Mesothelial cell of epicardium (in vitro differentiated cells): ENCODE measurements at regions not wholly inside any gene's neighbourhood (a gene's known extent, or its start where the extent isn't known, plus 50 kb on each side); places are given as distances from the start of the nearest gene placed in this dataset.

Source experiments
- DNase-seq, 2 experiments: peaks; one replicate each; pipeline ENCODE4 v3.0.0; 2021; ENCODE audit warnings: low spot score in 2 of 2; ENCODE audit not compliant: unreplicated experiment in 2 of 2
- H3K27ac Mint-ChIP-seq: 2 replicates; pipeline ENCODE4 v1.8.0; 2021; ENCODE audit warnings: mixed read lengths
- H3K27me3 Mint-ChIP-seq: 2 replicates; pipeline ENCODE4 v1.8.0; 2021; ENCODE audit warnings: low read depth, mixed read lengths
- H3K36me3 Mint-ChIP-seq: 2 replicates; pipeline ENCODE4 v1.8.0; 2021; ENCODE audit warnings: mixed read lengths
- H3K4me1 Mint-ChIP-seq: 2 replicates; pipeline ENCODE4 v1.8.0; 2021; ENCODE audit warnings: mixed read lengths
- H3K4me3 Mint-ChIP-seq: 2 replicates; pipeline ENCODE4 v1.8.0; 2021; ENCODE audit warnings: mild to moderate bottlenecking, moderate library complexity, mixed read lengths
- H3K9me3 Mint-ChIP-seq: 2 replicates; pipeline ENCODE4 v1.8.0; 2021; ENCODE audit warnings: mixed read lengths
- TF ChIP-seq, protein P1 (sequence below): fragments of 200-600 bp; sonication (generic); IDR thresholded peaks from one replicate; pipeline ENCODE4 v1.5.0; 2021; ENCODE audit warnings: antibody characterized with exemption; ENCODE audit not compliant: unreplicated experiment

DNA sequence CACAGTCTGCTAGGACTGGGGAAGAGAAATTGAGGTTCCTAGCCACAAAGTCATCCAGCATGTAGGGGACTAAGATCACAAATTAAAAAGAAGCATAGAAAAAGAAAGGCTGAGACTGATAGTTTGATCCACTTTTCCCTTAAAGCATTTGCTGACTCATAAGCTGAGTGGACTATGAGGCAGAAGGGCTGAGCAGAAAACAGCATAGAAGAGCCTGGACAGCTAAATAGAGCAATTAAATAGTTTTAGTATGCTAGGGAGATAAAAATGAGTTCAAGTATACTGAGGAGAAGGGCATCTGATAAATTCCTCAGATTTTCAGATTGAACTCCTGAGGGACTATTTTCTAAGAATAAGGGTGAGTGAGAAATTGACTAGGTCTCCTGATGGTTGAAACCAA, 155.9 kb upstream of the EGR2 start:
- H3K27ac Mint-ChIP-seq: no peak overlapping the region
- DNase-seq: no peak
- H3K4me1 Mint-ChIP-seq: no peaks in the 10 kb centered on the region
- H3K4me3 Mint-ChIP-seq: no peak overlapping the region
- H3K36me3 Mint-ChIP-seq: no peaks in the 10 kb centered on the region
- peaks cover 19% of the 10 kb centered on the region for H3K9me3 Mint-ChIP-seq
- H3K27me3 Mint-ChIP-seq: peaks cover 19% of the 10 kb centered on the region
- TF ChIP-seq, protein P1, sequence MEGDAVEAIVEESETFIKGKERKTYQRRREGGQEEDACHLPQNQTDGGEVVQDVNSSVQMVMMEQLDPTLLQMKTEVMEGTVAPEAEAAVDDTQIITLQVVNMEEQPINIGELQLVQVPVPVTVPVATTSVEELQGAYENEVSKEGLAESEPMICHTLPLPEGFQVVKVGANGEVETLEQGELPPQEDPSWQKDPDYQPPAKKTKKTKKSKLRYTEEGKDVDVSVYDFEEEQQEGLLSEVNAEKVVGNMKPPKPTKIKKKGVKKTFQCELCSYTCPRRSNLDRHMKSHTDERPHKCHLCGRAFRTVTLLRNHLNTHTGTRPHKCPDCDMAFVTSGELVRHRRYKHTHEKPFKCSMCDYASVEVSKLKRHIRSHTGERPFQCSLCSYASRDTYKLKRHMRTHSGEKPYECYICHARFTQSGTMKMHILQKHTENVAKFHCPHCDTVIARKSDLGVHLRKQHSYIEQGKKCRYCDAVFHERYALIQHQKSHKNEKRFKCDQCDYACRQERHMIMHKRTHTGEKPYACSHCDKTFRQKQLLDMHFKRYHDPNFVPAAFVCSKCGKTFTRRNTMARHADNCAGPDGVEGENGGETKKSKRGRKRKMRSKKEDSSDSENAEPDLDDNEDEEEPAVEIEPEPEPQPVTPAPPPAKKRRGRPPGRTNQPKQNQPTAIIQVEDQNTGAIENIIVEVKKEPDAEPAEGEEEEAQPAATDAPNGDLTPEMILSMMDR: no peak

DNA sequence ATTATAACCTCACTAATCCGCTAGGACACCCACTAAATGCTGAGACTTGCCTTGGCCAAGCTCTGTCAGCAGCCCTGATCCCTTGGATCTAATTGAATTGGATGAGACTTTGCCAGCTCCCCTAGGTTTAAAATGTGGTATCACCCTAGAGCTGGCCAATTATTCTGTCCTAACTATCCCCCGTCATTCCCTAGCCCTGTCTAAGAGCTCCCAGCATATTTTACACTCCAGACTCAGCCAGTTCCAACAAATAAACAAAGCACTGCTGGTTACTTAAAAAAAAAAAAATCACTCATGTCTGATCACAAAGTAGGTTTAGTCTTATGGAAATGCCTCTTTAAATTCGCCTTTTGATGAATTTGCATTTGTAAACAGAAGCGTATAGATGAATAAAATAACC, 147.9 kb upstream of the EGR2 start:
- no peak overlapping the region for H3K4me3 Mint-ChIP-seq
- DNase-seq: no peak
- peaks cover 37% of the 10 kb centered on the region for H3K27me3 Mint-ChIP-seq
- H3K9me3 Mint-ChIP-seq: no peaks in the 10 kb centered on the region
- TF ChIP-seq, protein P1: no peak
- H3K27ac Mint-ChIP-seq: no peak overlapping the region
- H3K4me1 Mint-ChIP-seq: no peaks in the 10 kb centered on the region
- H3K36me3 Mint-ChIP-seq: no peaks in the 10 kb centered on the region

DNA sequence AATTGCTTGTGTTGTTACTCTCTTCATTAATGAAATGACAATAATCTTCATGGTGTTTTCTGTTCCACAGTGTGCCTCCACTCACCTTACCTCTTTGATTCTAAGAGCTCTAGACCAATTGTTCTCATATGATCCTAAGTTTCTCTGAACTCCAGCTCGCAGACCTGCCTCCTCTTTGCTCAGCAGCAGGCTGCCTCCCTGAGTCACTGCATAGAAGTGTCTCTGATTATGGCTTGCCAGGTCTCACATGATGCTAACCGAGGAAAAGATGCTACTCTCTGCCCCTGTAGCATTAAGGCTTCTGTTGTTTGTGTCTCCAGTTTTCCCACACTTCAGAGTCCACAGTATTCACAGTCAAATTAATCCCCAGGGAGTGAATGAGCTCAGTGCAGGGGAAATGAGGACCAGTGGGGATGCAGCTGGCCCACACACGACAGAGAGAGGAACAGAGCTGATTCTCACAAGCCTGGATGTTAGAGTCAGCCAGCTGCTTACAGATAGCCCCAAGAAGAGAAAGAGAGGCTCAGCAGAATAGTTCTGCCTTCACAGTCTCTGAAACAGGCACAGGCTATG, 145.9 kb upstream of the EGR2 start:
- TF ChIP-seq, protein P1: no peak
- peaks cover 43% of the 10 kb centered on the region for H3K27me3 Mint-ChIP-seq
- no peaks in the 10 kb centered on the region for H3K9me3 Mint-ChIP-seq
- no peak for DNase-seq
- H3K36me3 Mint-ChIP-seq: no peaks in the 10 kb centered on the region
- no peak overlapping the region for H3K4me3 Mint-ChIP-seq
- H3K27ac Mint-ChIP-seq: no peak overlapping the region
- no peaks in the 10 kb centered on the region for H3K4me1 Mint-ChIP-seq

DNA sequence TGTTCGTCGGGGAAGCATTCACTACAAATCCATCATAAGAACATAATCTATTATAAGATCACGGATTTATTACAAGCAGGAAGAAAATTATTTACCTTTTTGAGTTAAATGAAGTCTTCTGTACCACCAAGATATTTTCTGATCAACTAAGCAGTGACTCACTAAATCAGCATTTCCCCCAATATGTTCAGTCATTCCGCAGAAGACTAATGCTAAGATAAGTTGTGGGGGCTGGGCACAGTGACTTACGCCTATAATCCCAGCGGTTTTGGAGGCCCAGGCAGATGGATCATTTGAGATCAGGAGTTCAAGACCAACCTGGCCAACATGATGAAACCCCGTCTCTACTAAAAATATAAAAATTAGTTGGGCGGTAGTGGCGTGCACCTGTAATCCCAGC, 144.2 kb upstream of the EGR2 start:
- no peaks in the 10 kb centered on the region for H3K9me3 Mint-ChIP-seq
- DNase-seq: no peak
- TF ChIP-seq, protein P1: no peak
- H3K27ac Mint-ChIP-seq: no peak overlapping the region
- H3K4me3 Mint-ChIP-seq: no peak overlapping the region
- peaks cover 39% of the 10 kb centered on the region for H3K27me3 Mint-ChIP-seq
- no peaks in the 10 kb centered on the region for H3K4me1 Mint-ChIP-seq
- no peaks in the 10 kb centered on the region for H3K36me3 Mint-ChIP-seq

DNA sequence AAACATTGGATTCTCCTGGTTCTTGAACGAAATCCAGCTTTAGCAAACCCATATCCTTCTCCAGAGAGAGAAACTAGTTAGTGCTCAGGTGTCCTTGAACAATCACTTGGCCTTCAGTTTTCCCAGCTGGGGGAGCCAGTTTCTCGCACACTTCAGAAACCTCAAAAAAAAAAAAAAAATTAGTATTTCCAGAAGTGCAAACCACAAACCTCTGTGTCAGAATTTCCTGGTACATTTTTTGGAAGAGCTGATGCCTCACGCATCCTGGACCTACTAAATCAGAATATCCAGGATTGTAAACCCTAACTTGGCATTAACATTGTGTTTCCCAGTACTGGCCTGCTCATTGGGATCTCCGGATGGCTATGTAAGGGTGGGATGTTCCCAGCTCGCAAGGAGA, 143.4 kb upstream of the EGR2 start:
- no peaks in the 10 kb centered on the region for H3K36me3 Mint-ChIP-seq
- no peaks in the 10 kb centered on the region for H3K4me1 Mint-ChIP-seq
- no peak overlapping the region for H3K4me3 Mint-ChIP-seq
- no peak for DNase-seq
- no peak overlapping the region for H3K27ac Mint-ChIP-seq
- peaks cover 39% of the 10 kb centered on the region for H3K27me3 Mint-ChIP-seq
- TF ChIP-seq, protein P1: no peak
- H3K9me3 Mint-ChIP-seq: no peaks in the 10 kb centered on the region

DNA sequence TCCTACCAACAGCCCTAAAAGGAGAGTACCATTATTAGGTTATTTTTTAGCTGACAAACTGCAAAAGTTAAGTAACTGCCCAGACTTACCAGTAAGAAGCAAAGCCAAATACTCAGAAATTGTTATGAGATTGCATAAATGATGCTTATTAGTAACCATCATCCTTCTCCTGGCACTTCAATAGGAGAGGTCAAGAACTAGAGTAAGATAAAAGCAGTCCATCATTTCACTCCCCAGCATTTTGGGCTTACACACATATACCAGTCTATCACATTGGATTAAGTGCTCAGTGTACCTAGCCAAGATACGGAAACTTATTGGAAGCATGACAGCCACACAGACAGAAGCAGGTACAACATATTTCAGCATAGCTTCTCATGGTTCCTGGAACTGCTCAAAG, 142.8 kb upstream of the EGR2 start:
- Mint-ChIP-seq H3K36me3 (no peaks in the 10 kb centered on the region), H3K4me1 (no peaks in the 10 kb centered on the region), H3K9me3 (no peaks in the 10 kb centered on the region), H3K4me3 (no peak overlapping the region), H3K27ac (no peak overlapping the region), H3K27me3 (peaks cover 37% of the 10 kb centered on the region)
- no peak for DNase-seq
- TF ChIP-seq, protein P1: no peak
